Lower leg skin (tissue), 4 donors: ENCODE measurements at regions not wholly inside any gene's neighbourhood (a gene's known extent, or its start where the extent isn't known, plus 50 kb on each side); places are given as distances from the start of the nearest gene placed in this dataset.

Experiments used
- DNase-seq, 2 donors: peaks; one replicate each; pipeline ENCODE4 v3.0.0-alpha.2; 2019; ENCODE audit warnings: low spot score in 2 of 2
- H3K4me3 ChIP-seq: fragments of 200-600 bp; sonication (generic); 2 replicates; pipeline ENCODE4 v1.5.1; 2017; ENCODE audit warnings: mild to moderate bottlenecking, low read depth; ENCODE audit not compliant: poor library complexity, severe bottlenecking
- CTCF ChIP-seq, 3 donors: fragments of 450-650 bp; IDR thresholded peaks; one replicate each; pipeline ENCODE4 v1.5.1; 2016; ENCODE audit warnings: antibody characterized with exemption in 3 of 3, mild to moderate bottlenecking in 3 of 3, moderate library complexity in 2 of 3
- POLR2A ChIP-seq, 2 donors: fragments of 450-650 bp; IDR thresholded peaks; one replicate each; pipeline ENCODE4 v1.6.1; 2016 to 2017; ENCODE audit warnings: antibody characterized with exemption in 2 of 2, mild to moderate bottlenecking in 1 of 2, moderate library complexity in 1 of 2
- WGBS, 2 donors: methylation state at CpG; one replicate each; pipeline ENCODE4 v1.1.5; 2018; 5-methylcytosine and 5-hydroxymethylcytosine counted together
- intact Hi-C: fragments of 100-400 bp; cut with DNase I; formaldehyde crosslinking; loops from one replicate; pipeline ENCODE4 v1.15.0; 2023; ENCODE audit warnings: low total_unique reads

DNA sequence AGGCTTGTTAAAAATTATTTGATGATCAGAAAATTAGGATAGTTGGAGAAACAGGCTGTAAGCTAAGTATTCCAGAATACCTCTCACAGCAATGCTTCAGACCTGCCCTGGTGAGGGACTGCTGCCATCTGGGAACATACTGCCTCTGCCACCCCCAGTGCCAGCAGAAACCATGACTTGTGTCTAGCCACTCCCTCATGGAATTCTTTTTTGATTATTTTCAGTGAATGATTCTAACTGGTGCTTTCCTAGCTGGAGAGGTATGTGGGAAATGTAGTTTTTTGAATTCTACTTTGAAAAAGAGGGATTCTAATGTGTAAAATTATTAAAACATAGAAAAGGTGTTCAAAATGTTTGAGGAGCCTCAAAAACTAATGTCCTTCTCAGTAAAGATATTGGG, 126.3 kb downstream of the HMHB1 start:
- intact Hi-C loops = no loop called here
- no peak overlapping the region for H3K4me3 ChIP-seq
- no peak for DNase-seq
- no peak for TF ChIP-seq CTCF (IDR thresholded peaks at IDR 0.05)
- TF ChIP-seq POLR2A (IDR thresholded peaks at IDR 0.05) = no peak

- 84% methylated on average over 1 of the region's 1 CpG for WGBS, 2 donors
- DNase-seq = no peak
- TF ChIP-seq POLR2A (IDR thresholded peaks at IDR 0.05) = no peak
- TF ChIP-seq CTCF (IDR thresholded peaks at IDR 0.05) = no peak
- no peak overlapping the region for H3K4me3 ChIP-seq
- intact Hi-C loops = no loop called here
These were observed 134.9 kb downstream of the HMHB1 start for GRCh38 chr5:143946837-143947236.

DNA sequence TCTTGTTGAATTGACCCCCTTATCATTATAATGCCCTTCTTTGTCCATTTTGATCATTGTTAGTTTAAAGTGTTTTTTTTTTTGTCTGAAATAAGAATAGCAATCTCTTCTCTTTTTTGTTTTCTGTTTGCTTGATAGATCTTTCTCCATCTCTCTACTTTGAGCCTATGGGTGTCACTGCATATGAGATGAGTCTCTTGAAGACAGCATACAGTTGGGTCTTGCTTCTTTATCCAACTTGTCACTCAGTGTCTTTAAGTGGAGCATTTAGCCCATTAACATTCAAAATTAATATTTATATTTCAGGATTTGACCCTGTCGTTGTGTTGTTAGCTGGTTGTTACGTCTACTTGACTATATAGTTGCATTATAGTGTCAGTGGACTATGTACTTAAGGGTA, 135.4 kb downstream of the HMHB1 start:
- TF ChIP-seq POLR2A (IDR thresholded peaks at IDR 0.05) = no peak
- no peak for TF ChIP-seq CTCF (IDR thresholded peaks at IDR 0.05)
- H3K4me3 ChIP-seq = no peak overlapping the region
- intact Hi-C loops = no loop called here
- no peak for DNase-seq
- 89 to 94% methylated on average over 2 of the region's 2 CpGs for WGBS, 2 donors

GRCh38 chr5:143952809-143953208, 140.8 kb downstream of the HMHB1 start:
- TF ChIP-seq CTCF (IDR thresholded peaks at IDR 0.05) (no peak), POLR2A (IDR thresholded peaks at IDR 0.05) (no peak)
- intact Hi-C loops = loop anchor here (5.0 kb wide), 1 partner anchor 221 kb away; no protein-coding TSS in a partner anchor
- 84 to 89% methylated on average over 2 of the region's 2 CpGs for WGBS, 2 donors
- DNase-seq = no peak
- no peak overlapping the region for H3K4me3 ChIP-seq

GRCh38 chr5:143953851-143954250, 141.9 kb downstream of the HMHB1 start:
- no peak for DNase-seq
- WGBS, 2 donors = 91 to 92% methylated on average over 4 of the region's 4 CpGs
- H3K4me3 ChIP-seq = no peak overlapping the region
- intact Hi-C loops = loop anchor here (5.0 kb wide), 1 partner anchor 222 kb away; no protein-coding TSS in a partner anchor
- TF ChIP-seq CTCF (IDR thresholded peaks at IDR 0.05) = no peak
- TF ChIP-seq POLR2A (IDR thresholded peaks at IDR 0.05) = no peak

- WGBS, 2 donors = 70 to 74% methylated on average over 2 of the region's 2 CpGs
- DNase-seq = no peak
- intact Hi-C loops = no loop called here
- no peak overlapping the region for H3K4me3 ChIP-seq
- TF ChIP-seq CTCF (IDR thresholded peaks at IDR 0.05) = no peak
- TF ChIP-seq POLR2A (IDR thresholded peaks at IDR 0.05) = no peak
These were observed 143.2 kb downstream of the HMHB1 start for GRCh38 chr5:143955141-143955540.
